ENCODE measurements at regions not wholly inside any gene's neighbourhood (a gene's known extent, or its start where the extent isn't known, plus 50 kb on each side); places are given as distances from the start of the nearest gene placed in this dataset.
A peak's percentile ranks its signal among the peaks of the same experiment; 100 is the strongest.
"Not testable (repeated sequence)": the region's sequence is repeated elsewhere in the genome, so short reads cannot be mapped to it uniquely, and the experiment has no call there.

DNA sequence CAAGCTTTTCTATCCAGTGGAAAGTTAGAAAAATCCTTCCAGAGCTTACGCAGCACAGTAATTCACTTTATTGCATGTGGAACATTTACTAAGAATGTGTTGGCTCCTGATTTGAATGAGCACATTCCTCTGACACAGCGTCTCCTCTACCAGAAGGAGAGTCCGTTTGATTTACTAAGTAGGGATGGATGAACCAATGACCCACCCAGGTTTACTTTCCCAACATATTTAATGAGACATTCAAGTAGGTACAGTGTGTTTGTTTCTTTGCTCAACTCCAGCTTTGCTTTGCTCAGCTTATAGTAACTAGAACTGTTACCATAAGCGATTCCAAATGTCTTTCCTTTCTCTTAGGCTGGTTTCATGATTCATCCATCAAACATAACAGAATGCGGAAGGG lies 161.7 kb downstream of the SMARCA1 start:
- H3K4me3 ChIP-seq (ENCODE audit: control insufficient read depth, low read depth, low read length): no peak overlapping the region
- TF ChIP-seq, protein P1, sequence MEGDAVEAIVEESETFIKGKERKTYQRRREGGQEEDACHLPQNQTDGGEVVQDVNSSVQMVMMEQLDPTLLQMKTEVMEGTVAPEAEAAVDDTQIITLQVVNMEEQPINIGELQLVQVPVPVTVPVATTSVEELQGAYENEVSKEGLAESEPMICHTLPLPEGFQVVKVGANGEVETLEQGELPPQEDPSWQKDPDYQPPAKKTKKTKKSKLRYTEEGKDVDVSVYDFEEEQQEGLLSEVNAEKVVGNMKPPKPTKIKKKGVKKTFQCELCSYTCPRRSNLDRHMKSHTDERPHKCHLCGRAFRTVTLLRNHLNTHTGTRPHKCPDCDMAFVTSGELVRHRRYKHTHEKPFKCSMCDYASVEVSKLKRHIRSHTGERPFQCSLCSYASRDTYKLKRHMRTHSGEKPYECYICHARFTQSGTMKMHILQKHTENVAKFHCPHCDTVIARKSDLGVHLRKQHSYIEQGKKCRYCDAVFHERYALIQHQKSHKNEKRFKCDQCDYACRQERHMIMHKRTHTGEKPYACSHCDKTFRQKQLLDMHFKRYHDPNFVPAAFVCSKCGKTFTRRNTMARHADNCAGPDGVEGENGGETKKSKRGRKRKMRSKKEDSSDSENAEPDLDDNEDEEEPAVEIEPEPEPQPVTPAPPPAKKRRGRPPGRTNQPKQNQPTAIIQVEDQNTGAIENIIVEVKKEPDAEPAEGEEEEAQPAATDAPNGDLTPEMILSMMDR (conservative IDR thresholded peaks at IDR 0.05; ENCODE audit: control insufficient read depth, insufficient read depth, low read depth, low read length): no peak
- no peak for DNase-seq (ENCODE audit: low read depth)

DNA sequence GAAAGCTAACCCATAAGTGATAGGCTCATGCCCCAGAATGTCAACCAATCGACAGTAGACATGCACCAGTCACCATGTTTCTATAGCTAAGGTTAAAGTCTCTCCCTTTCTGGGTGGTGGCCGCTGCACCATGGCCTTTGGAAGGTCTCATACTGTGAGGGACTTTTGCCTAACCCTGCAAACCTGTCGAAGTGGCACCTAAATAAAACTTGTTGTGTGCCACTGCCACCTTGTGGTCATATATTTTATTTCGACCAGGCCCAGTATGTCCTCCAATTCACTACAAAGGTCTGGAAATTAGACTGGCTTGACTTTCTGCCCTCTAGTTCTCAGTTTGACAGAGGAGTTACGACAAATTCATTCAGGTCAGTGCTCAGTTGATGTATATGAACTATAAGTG lies 163.1 kb downstream of the SMARCA1 start:
- TF ChIP-seq, protein P1 (conservative IDR thresholded peaks at IDR 0.05; ENCODE audit: control insufficient read depth, insufficient read depth, low read depth, low read length): peak; percentile 59
- no peak overlapping the region for H3K4me3 ChIP-seq (ENCODE audit: control insufficient read depth, low read depth, low read length)
- DNase-seq (ENCODE audit: low read depth): peak; percentile 50

- TF ChIP-seq, protein P1 (conservative IDR thresholded peaks at IDR 0.05; ENCODE audit: control insufficient read depth, insufficient read depth, low read depth, low read length): no peak
- peak; percentile 26 for DNase-seq (ENCODE audit: low read depth)
- H3K4me3 ChIP-seq (ENCODE audit: control insufficient read depth, low read depth, low read length): no peak overlapping the region
Measured at GRCh38 chrX:129359269-129359668, 164.0 kb downstream of the SMARCA1 start.

DNA sequence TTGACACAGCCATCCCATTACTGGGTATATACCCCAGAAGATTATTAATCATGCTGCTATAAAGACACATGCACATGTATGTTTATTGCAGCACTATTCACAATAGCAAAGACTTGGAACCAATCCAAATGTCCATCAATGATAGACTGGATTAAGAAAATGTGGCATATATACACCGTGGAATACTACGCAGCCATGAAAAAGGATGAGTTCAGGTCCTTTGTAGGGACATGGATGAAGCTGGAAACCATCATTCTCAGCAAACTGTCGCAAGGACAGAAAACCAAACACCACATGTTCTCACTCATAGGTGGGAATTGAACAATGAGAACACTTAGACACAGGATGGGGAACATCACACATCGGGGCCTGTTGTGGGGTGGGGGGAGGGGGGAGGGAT lies 165.9 kb downstream of the SMARCA1 start:
- DNase-seq (ENCODE audit: low read depth); H3K4me3 ChIP-seq (ENCODE audit: control insufficient read depth, low read depth, low read length): not testable (repeated sequence)

DNA sequence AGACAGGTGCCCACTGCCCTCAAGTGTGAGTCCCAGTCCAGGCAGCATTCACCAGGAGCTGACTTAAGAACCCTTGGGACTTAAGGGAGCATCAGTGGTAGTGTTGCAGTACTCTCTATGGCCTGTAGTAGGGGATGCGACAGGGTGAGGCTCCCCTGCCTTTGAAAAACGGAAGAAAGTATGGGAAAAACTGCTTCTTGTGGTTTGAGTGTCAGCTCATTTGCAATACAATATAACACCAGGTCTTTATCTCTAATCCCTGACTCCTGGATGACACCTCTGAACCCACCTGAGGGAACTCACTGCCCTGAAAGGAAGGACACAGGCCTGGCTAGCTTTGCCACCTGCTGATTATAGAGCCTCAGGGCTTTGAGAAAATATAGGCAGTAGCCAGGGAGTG lies 176.0 kb downstream of the SMARCA1 start:
- no peak for DNase-seq (ENCODE audit: low read depth)
- TF ChIP-seq, protein P1 (conservative IDR thresholded peaks at IDR 0.05; ENCODE audit: control insufficient read depth, insufficient read depth, low read depth, low read length): no peak
- no peak overlapping the region for H3K4me3 ChIP-seq (ENCODE audit: control insufficient read depth, low read depth, low read length)

- H3K4me3 ChIP-seq (ENCODE audit: control insufficient read depth, low read depth, low read length): no peak overlapping the region
- DNase-seq (ENCODE audit: low read depth): no peak
- TF ChIP-seq, protein P1 (conservative IDR thresholded peaks at IDR 0.05; ENCODE audit: control insufficient read depth, insufficient read depth, low read depth, low read length): no peak
Measured at GRCh38 chrX:129346574-129346973, 176.7 kb downstream of the SMARCA1 start.

DNA sequence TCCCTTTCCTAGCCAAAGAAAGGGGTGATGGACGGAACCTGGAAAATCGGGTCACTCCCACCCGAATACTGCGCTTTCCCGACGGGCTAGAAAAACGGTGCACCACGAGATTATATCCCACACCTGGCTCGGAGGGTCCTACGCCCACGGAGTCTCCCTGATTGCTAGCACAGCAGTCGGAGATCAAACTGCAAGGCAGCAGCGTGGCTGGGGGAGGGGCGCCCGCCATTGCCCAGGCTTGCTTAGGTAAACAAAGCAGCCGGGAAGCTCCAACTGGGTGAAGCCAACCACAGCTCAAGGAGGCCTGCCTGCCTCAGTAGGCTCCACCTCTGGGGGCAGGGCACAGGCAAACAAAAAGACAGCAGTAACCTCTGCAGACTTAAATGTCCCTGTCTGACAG lies 186.0 kb downstream of the SMARCA1 start:
- H3K4me3 ChIP-seq (ENCODE audit: control insufficient read depth, low read depth, low read length); DNase-seq (ENCODE audit: low read depth): not testable (repeated sequence)

DNA sequence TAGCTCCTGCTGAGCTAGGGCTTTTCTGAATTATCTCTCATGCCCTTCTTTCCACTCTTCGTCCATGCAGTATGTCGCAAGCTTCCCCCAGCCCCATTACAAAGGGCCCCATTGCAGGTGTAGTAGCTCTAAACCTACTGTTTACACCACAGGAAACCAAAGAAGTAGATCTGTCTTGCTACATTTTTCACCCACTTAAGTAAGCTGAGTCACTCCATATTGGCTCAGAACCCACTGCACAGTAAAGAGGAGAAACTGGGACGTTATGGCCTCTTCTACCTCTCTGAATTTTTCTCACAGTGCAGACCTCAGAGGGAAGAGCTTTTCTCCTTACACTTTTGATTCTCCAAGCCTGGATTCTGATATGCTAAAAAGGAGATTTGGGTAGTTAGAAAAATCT lies 200.2 kb downstream of the SMARCA1 start:
- no peak for DNase-seq (ENCODE audit: low read depth)
- TF ChIP-seq, protein P1 (conservative IDR thresholded peaks at IDR 0.05; ENCODE audit: control insufficient read depth, insufficient read depth, low read depth, low read length): no peak
- H3K4me3 ChIP-seq (ENCODE audit: control insufficient read depth, low read depth, low read length): no peak overlapping the region

Measured in fibroblast of mammary gland (primary cell).